Vagina (tissue), 2 donors: ENCODE measurements at regions not wholly inside any gene's neighbourhood (a gene's known extent, or its start where the extent isn't known, plus 50 kb on each side); places are given as distances from the start of the nearest gene placed in this dataset.

Experiments used
- DNase-seq, 2 donors: peaks; one replicate each; pipeline ENCODE4 v3.0.0-alpha.2; 2017; ENCODE audit errors: extremely low spot score in 2 of 2
- H3K27ac ChIP-seq: fragments of 200-600 bp; sonication (generic); one replicate; pipeline ENCODE4 v1.5.1; 2019
- H3K27me3 ChIP-seq: fragments of 200-600 bp; sonication (generic); one replicate; pipeline ENCODE4 v1.5.1; 2019
- H3K36me3 ChIP-seq, 2 donors: fragments of 200-600 bp; sonication (generic); one replicate each; pipeline ENCODE4 v1.5.1; 2017 to 2019
- H3K4me1 ChIP-seq: fragments of 200-600 bp; sonication (generic); one replicate; pipeline ENCODE4 v1.5.1; 2019
- H3K4me3 ChIP-seq, 2 donors: fragments of 200-600 bp; sonication (generic); 1 replicate in 1 of 2; 2 replicates in 1 of 2; pipeline ENCODE4 v1.5.1; 2016 to 2019
- H3K9me3 ChIP-seq: fragments of 200-600 bp; sonication (generic); one replicate; pipeline ENCODE4 v1.5.1; 2019
- POLR2A ChIP-seq, 2 donors: fragments of 450-650 bp; IDR thresholded peaks; one replicate each; pipeline ENCODE4 v1.6.1; 2017; ENCODE audit warnings: antibody characterized with exemption in 2 of 2, mild to moderate bottlenecking in 2 of 2, moderate library complexity in 2 of 2
- POLR2AphosphoS5 ChIP-seq, 2 donors: sonication (generic); formaldehyde crosslinking; IDR thresholded peaks; one replicate each; pipeline ENCODE4 v1.9.0; 2017; ENCODE audit warnings: antibody characterized with exemption in 2 of 2, mild to moderate bottlenecking in 2 of 2, low read depth in 1 of 2; ENCODE audit not compliant: insufficient read depth in 1 of 2
- intact Hi-C: fragments of 100-400 bp; cut with DNase I; formaldehyde crosslinking; loops from one replicate; pipeline ENCODE4 v1.15.1; 2023
- TF ChIP-seq, protein P1 (sequence below), 3 experiments: fragments of 450-650 bp in 2 of 3; fragments of 200-600 bp in 1 of 3; sonication (generic) in 1 of 3; IDR thresholded peaks; one replicate each; pipeline ENCODE4 v1.5.1; 2017 to 2019; ENCODE audit warnings: antibody characterized with exemption in 3 of 3, mild to moderate bottlenecking in 2 of 3, moderate library complexity in 2 of 3

DNA sequence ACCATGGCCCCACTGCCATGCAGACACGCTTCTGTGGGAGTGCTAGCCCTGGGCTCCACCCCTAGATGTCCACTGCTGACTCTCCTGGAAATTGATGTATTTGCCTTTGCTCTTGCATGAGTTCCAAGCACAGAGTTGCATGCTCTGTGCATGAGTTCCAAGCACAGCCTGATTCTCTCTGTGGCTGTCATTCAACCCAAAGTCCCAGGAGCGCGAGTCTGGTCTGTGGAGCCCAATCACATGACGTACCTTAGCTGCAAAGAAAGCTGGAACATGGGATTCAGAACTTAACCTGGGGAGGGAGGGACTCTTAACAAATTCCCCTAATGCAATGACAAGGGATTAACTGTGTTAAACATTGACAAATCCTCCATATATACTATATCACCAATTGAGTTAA lies 114.3 kb upstream of the SLC24A3 start:
- Histone ChIP-seq H3K4me3 (no peak overlapping the region), H3K27ac (no peak overlapping the region), H3K27me3 (no peaks in the 10 kb centered on the region), H3K4me1 (no peaks in the 10 kb centered on the region), H3K36me3 (no peaks in the 10 kb centered on the region), H3K9me3 (no peaks in the 10 kb centered on the region)
- intact Hi-C loops = no loop called here
- no peak for DNase-seq
- TF ChIP-seq POLR2AphosphoS5 (IDR thresholded peaks at IDR 0.05; ENCODE audit: insufficient read depth in 1 of 2, low read depth in 1 of 2) (no peak), POLR2A (IDR thresholded peaks at IDR 0.05) (no peak)
- TF ChIP-seq, protein P1, sequence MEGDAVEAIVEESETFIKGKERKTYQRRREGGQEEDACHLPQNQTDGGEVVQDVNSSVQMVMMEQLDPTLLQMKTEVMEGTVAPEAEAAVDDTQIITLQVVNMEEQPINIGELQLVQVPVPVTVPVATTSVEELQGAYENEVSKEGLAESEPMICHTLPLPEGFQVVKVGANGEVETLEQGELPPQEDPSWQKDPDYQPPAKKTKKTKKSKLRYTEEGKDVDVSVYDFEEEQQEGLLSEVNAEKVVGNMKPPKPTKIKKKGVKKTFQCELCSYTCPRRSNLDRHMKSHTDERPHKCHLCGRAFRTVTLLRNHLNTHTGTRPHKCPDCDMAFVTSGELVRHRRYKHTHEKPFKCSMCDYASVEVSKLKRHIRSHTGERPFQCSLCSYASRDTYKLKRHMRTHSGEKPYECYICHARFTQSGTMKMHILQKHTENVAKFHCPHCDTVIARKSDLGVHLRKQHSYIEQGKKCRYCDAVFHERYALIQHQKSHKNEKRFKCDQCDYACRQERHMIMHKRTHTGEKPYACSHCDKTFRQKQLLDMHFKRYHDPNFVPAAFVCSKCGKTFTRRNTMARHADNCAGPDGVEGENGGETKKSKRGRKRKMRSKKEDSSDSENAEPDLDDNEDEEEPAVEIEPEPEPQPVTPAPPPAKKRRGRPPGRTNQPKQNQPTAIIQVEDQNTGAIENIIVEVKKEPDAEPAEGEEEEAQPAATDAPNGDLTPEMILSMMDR (IDR thresholded peaks at IDR 0.05) = no peak

DNA sequence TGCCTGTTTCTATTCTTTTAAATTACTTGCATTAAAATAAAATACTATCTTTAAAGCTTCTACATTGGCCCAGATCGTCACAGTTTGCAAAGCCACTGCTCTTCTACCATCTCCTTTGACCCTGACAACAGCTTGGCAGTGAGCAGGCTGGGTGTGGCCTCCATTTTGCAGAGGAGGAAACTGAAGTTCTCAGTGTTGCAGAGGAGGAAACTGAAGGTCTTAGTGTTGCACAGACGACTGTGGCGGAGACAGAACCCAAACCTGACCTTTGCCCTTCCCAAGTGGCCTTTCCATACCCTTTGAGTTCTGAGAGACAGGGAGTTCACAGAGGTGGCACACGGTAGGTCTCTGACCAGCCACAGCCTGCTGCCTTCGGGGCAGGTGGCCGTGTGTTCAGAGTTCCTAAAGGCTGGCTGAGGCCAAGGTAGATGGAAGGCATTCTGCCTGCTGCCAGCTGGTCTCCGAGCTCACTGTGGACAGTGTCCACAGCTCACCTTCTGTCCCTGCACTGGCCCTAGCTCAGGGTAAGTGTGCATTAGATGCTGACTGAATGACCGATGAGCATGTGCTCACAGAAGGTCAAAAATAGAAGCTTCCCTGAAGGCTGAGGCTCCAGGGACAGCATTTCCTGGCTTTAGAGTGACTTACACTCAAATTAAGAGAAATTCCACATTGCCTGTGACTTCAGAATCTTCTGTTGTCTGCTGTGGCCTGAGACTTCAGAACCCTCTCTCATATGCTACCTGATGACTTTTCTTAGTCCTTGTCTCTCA lies 113.5 kb upstream of the SLC24A3 start:
- DNase-seq = no peak
- Histone ChIP-seq H3K27ac (no peak overlapping the region), H3K9me3 (no peaks in the 10 kb centered on the region), H3K27me3 (no peaks in the 10 kb centered on the region), H3K4me1 (no peaks in the 10 kb centered on the region), H3K4me3 (no peak overlapping the region), H3K36me3 (no peaks in the 10 kb centered on the region)
- intact Hi-C loops = no loop called here
- TF ChIP-seq, protein P1 (IDR thresholded peaks at IDR 0.05) = no peak
- no peak for TF ChIP-seq POLR2AphosphoS5 (IDR thresholded peaks at IDR 0.05; ENCODE audit: insufficient read depth in 1 of 2, low read depth in 1 of 2)
- TF ChIP-seq POLR2A (IDR thresholded peaks at IDR 0.05) = no peak

DNA sequence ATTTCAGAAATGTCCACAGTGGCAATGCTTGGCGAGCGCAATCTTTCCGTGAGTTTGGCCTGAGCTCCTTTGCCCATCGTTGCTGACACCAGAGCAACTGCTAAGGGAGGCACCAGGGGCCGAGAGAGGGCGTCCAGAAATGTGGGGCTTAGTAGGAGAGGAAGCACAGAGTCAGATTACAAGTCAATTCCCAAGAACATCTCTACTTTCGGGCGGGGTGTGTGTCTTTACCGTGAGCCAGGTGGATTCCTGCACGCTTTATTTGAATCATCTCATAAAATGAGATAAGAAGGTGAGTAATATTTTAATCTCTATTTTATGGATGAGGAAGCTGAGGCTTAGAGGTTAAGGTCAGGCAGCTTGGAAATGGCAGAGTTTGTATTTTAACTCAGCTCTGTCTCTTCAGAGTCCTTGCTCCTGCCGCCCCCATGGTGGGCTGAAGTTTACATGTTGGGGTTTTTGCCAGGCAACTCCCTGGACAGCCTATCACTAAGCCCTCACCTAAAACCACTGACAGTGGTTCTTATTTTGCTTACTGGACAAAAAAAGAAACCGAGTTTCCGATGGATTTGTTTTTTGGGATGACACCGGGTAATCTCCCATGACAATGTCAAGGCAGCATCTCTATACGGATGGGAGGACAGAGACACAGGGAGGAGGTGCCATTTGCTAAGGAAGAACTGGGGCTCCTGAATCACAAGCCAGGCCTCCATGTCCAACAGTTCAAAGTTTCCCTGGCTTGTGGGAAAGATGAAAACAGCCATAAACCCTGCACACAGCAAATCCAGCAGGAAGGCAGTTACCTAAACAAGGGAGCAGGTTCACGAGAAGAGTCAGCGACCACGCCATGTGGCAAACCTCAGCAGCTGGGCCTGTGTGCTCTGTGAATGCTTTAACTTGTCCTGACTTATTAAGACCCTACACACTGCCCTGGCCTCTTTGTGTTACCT lies 112.6 kb upstream of the SLC24A3 start:
- Histone ChIP-seq H3K9me3 (no peaks in the 10 kb centered on the region), H3K27ac (no peak overlapping the region), H3K4me3 (no peak overlapping the region), H3K36me3 (no peaks in the 10 kb centered on the region), H3K4me1 (no peaks in the 10 kb centered on the region), H3K27me3 (no peaks in the 10 kb centered on the region)
- intact Hi-C loops = no loop called here
- DNase-seq = no peak
- TF ChIP-seq POLR2AphosphoS5 (IDR thresholded peaks at IDR 0.05; ENCODE audit: insufficient read depth in 1 of 2, low read depth in 1 of 2) (no peak), POLR2A (IDR thresholded peaks at IDR 0.05) (no peak)
- TF ChIP-seq, protein P1 (IDR thresholded peaks at IDR 0.05) = no peak

DNA sequence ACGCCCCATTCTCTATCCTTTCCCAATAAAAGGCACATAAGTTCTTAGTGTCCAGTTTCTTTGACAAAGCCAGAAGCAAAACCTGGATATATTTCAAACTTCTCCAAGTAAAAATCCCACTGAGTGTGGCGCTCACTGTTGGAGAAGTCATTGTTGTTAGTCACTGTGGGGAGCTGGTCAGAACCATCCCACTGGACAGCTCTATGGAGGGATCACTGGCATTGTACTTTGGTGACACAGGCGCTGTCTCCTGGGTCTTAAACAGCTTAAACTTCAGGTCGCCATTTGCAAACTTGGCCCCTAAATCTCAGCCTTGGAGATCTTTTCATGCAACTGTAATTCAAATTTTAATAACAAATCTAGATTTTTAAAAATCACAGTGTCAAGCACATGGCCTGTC lies 111.5 kb upstream of the SLC24A3 start:
- Histone ChIP-seq H3K9me3 (no peaks in the 10 kb centered on the region), H3K27ac (no peak overlapping the region), H3K4me3 (no peak overlapping the region), H3K27me3 (no peaks in the 10 kb centered on the region), H3K36me3 (no peaks in the 10 kb centered on the region), H3K4me1 (no peaks in the 10 kb centered on the region)
- DNase-seq = no peak
- TF ChIP-seq, protein P1 (IDR thresholded peaks at IDR 0.05) = no peak
- TF ChIP-seq POLR2A (IDR thresholded peaks at IDR 0.05) (no peak), POLR2AphosphoS5 (IDR thresholded peaks at IDR 0.05; ENCODE audit: insufficient read depth in 1 of 2, low read depth in 1 of 2) (no peak)
- intact Hi-C loops = no loop called here
